ENCODE measurements at regions not wholly inside any gene's neighbourhood (a gene's known extent, or its start where the extent isn't known, plus 50 kb on each side); places are given as distances from the start of the nearest gene placed in this dataset.

DNA sequence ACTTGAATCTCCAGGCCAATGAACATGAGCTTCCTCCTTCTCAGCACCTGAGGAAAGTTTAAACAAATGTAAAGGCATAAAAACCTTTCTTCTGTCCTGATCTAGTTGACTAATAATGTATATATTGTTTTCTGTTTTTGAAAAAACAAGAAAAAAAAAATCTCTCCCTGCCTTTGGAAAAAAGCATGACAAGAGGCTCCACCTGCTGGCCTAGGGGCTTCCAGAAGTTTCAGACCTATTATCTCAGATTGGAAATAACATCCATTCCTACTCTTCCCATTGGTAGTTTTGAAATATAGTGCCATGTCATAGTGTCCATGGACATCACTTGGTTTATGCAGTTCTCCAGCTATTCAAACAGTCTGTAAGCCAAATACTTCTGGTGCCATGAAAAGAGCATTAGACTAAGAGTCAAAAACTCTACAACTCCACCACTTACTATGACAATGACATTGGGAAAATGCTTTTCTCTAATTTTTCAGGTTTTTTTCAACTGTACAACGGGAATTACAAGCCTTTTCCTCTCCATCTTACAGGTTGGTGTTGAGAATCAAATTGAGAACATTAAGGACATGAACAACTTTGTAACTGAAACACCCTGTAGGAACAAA, 409.6 kb upstream of the MPDZ start:
- Histone ChIP-seq H4K20me1 (ENCODE audit: control insufficient read depth, extremely low read depth, insufficient read depth, low read length) (no peaks in the 10 kb centered on the region), H2AFZ (ENCODE audit: control insufficient read depth, low read length) (no peak overlapping the region), H3K9ac (ENCODE audit: control insufficient read depth, extremely low read depth, insufficient read depth, low read length) (no peak overlapping the region), H3K4me1 (ENCODE audit: control insufficient read depth, extremely low read depth, insufficient read depth, low read length) (peaks cover 7% of the 10 kb centered on the region), H3K79me2 (ENCODE audit: control insufficient read depth, insufficient read depth, low read length) (no peaks in the 10 kb centered on the region), H3K27me3 (ENCODE audit: control insufficient read depth, extremely low read depth, insufficient read depth, low read length) (no peaks in the 10 kb centered on the region), H3K4me2 (ENCODE audit: control insufficient read depth, extremely low read depth, insufficient read depth, low read depth, low read length) (no peak overlapping the region), H3K4me3 (ENCODE audit: control insufficient read depth in 2 of 3, extremely low read depth in 1 of 3, insufficient read depth in 2 of 3, low read depth in 1 of 3, low read length in 3 of 3) (no peak overlapping the region), H3K36me3 (ENCODE audit: control insufficient read depth in 2 of 2, extremely low read depth in 1 of 2, insufficient read depth in 2 of 2, low read length in 2 of 2) (no peaks in the 10 kb centered on the region), H3K9me3 (ENCODE audit: control insufficient read depth, low read depth, low read length) (no peaks in the 10 kb centered on the region), H3K9me1 (ENCODE audit: control insufficient read depth, extremely low read depth, insufficient read depth, low read length) (no peaks in the 10 kb centered on the region), H3K27ac (ENCODE audit: control insufficient read depth, insufficient read depth, low read length) (no peak overlapping the region)
- DNase-seq (ENCODE audit: low read depth, low spot score) (no peak), FAIRE-seq (no peak)
- TF ChIP-seq CTCF (optimal IDR thresholded peaks at IDR 0.05 in 1 of 3, IDR thresholded peaks at IDR 0.05 in 1 of 3, conservative IDR thresholded peaks at IDR 0.05 in 1 of 3; ENCODE audit: extremely low read depth in 1 of 3, insufficient read depth in 2 of 3, low read length in 3 of 3) (peak; percentile 29 to 36 (median 34)), EZH2 (IDR thresholded peaks at IDR 0.05; ENCODE audit: low read length) (no peak)
- dilution Hi-C loops (cut with MboI; ENCODE audit: extremely low pct_ligation_motif_present, low sequenced_read_pairs): no loop called here

DNA sequence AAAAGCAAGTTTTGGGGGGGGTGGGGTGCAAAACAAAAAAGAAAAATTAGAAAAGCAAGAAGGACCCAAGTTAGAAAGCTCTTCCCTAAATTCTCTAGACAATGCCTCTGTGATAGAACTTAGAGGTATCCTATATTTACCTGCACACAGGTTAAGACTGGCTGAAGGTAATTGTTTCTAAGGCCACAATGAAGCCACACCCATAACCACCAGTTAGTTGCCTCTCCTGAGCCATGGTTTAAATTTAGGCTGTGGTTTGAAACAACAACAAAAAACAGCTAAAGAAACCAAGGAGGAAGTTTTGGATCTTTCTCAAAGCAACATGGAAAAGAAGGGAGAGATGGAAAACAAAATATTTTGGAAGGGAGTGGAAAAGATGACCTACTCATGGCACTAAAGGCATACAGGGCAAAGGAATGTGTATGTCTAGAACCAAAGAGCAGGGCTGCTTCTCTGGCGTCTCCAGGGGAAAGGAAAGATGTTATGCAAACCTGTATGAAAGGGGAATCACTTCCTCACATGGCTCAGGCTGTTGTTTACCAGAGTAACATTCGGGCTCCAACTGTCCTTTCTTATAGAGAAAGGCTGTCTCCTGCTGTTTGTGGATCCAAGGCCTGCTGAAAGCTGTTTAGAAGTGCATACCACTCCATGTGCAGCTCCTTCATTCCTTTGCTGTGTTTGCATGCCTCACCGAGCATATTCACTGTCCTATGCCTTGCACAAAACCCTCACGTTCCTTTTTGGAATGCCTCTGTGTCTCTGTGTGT, 408.9 kb upstream of the MPDZ start:
- no peaks in the 10 kb centered on the region for H4K20me1 ChIP-seq (ENCODE audit: control insufficient read depth, extremely low read depth, insufficient read depth, low read length)
- H3K9me3 ChIP-seq (ENCODE audit: control insufficient read depth, low read depth, low read length): no peaks in the 10 kb centered on the region
- no peak for DNase-seq (ENCODE audit: low read depth, low spot score)
- peak; percentile 69 for FAIRE-seq
- H3K4me2 ChIP-seq (ENCODE audit: control insufficient read depth, extremely low read depth, insufficient read depth, low read depth, low read length): no peak overlapping the region
- no peaks in the 10 kb centered on the region for H3K36me3 ChIP-seq (ENCODE audit: control insufficient read depth in 2 of 2, extremely low read depth in 1 of 2, insufficient read depth in 2 of 2, low read length in 2 of 2)
- H3K27me3 ChIP-seq (ENCODE audit: control insufficient read depth, extremely low read depth, insufficient read depth, low read length): no peaks in the 10 kb centered on the region
- no peaks in the 10 kb centered on the region for H3K9me1 ChIP-seq (ENCODE audit: control insufficient read depth, extremely low read depth, insufficient read depth, low read length)
- no peak overlapping the region for H3K4me3 ChIP-seq (ENCODE audit: control insufficient read depth in 2 of 3, extremely low read depth in 1 of 3, insufficient read depth in 2 of 3, low read depth in 1 of 3, low read length in 3 of 3)
- H3K27ac ChIP-seq (ENCODE audit: control insufficient read depth, insufficient read depth, low read length): no peak overlapping the region
- TF ChIP-seq CTCF (optimal IDR thresholded peaks at IDR 0.05 in 1 of 3, IDR thresholded peaks at IDR 0.05 in 1 of 3, conservative IDR thresholded peaks at IDR 0.05 in 1 of 3; ENCODE audit: extremely low read depth in 1 of 3, insufficient read depth in 2 of 3, low read length in 3 of 3) (no peak), EZH2 (IDR thresholded peaks at IDR 0.05; ENCODE audit: low read length) (no peak)
- H3K9ac ChIP-seq (ENCODE audit: control insufficient read depth, extremely low read depth, insufficient read depth, low read length): no peak overlapping the region
- H3K79me2 ChIP-seq (ENCODE audit: control insufficient read depth, insufficient read depth, low read length): no peaks in the 10 kb centered on the region
- H2AFZ ChIP-seq (ENCODE audit: control insufficient read depth, low read length): no peak overlapping the region
- dilution Hi-C loops (cut with MboI; ENCODE audit: extremely low pct_ligation_motif_present, low sequenced_read_pairs): no loop called here
- H3K4me1 ChIP-seq (ENCODE audit: control insufficient read depth, extremely low read depth, insufficient read depth, low read length): peaks cover 7% of the 10 kb centered on the region

Measured in keratinocyte (primary cell).